H1 (cell line): ENCODE measurements at regions not wholly inside any gene's neighbourhood (a gene's known extent, or its start where the extent isn't known, plus 50 kb on each side); places are given as distances from the start of the nearest gene placed in this dataset.

Source experiments
- FOSL1 ChIP-seq: IDR thresholded peaks from 2 replicates; pipeline ENCODE4 v1.6.1; 2011; ENCODE audit warnings: mild to moderate bottlenecking, low read depth, low read length, moderate library complexity; ENCODE audit not compliant: insufficient read depth
- HDAC6 ChIP-seq: IDR thresholded peaks from one replicate; pipeline ENCODE4 v1.7.1; 2012; ENCODE audit warnings: low read depth, mild to moderate bottlenecking, inconsistent platforms, low read length, moderate library complexity
- POU5F1 ChIP-seq: IDR thresholded peaks from 2 replicates; pipeline ENCODE4 v1.6.1; 2011; ENCODE audit warnings: low read depth, mild to moderate bottlenecking, low read length, moderate library complexity
- TF ChIP-seq, protein P1 (sequence below): fragments of 300-600 bp; sonication (generic); IDR thresholded peaks from 2 replicates; pipeline ENCODE4 v1.7.1; 2012; ENCODE audit warnings: low read length, moderate library complexity, mild to moderate bottlenecking, inconsistent platforms; ENCODE audit not compliant: insufficient replicate concordance

DNA sequence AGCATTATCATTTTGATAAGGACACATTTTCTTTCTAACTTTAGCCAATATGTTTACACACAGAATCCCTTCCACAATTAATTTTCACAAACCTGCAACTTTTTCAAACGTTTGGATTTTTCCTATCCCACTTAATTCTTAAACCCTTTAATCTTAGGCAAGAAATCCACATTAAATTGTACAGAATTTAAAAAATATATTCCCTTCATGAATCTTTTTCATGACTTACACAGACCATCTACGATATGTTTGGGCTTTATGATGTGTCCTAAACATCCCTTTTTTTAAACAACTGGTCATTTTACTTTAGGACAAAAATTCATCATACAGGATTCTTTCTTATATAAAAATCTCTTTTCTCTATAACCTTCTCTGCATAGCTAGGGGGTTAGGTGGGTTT lies 241.5 kb upstream of the CNTNAP4 start (continued):
- TF ChIP-seq FOSL1 (no peak), POU5F1 (no peak), HDAC6 (no peak)
- TF ChIP-seq, protein P1, sequence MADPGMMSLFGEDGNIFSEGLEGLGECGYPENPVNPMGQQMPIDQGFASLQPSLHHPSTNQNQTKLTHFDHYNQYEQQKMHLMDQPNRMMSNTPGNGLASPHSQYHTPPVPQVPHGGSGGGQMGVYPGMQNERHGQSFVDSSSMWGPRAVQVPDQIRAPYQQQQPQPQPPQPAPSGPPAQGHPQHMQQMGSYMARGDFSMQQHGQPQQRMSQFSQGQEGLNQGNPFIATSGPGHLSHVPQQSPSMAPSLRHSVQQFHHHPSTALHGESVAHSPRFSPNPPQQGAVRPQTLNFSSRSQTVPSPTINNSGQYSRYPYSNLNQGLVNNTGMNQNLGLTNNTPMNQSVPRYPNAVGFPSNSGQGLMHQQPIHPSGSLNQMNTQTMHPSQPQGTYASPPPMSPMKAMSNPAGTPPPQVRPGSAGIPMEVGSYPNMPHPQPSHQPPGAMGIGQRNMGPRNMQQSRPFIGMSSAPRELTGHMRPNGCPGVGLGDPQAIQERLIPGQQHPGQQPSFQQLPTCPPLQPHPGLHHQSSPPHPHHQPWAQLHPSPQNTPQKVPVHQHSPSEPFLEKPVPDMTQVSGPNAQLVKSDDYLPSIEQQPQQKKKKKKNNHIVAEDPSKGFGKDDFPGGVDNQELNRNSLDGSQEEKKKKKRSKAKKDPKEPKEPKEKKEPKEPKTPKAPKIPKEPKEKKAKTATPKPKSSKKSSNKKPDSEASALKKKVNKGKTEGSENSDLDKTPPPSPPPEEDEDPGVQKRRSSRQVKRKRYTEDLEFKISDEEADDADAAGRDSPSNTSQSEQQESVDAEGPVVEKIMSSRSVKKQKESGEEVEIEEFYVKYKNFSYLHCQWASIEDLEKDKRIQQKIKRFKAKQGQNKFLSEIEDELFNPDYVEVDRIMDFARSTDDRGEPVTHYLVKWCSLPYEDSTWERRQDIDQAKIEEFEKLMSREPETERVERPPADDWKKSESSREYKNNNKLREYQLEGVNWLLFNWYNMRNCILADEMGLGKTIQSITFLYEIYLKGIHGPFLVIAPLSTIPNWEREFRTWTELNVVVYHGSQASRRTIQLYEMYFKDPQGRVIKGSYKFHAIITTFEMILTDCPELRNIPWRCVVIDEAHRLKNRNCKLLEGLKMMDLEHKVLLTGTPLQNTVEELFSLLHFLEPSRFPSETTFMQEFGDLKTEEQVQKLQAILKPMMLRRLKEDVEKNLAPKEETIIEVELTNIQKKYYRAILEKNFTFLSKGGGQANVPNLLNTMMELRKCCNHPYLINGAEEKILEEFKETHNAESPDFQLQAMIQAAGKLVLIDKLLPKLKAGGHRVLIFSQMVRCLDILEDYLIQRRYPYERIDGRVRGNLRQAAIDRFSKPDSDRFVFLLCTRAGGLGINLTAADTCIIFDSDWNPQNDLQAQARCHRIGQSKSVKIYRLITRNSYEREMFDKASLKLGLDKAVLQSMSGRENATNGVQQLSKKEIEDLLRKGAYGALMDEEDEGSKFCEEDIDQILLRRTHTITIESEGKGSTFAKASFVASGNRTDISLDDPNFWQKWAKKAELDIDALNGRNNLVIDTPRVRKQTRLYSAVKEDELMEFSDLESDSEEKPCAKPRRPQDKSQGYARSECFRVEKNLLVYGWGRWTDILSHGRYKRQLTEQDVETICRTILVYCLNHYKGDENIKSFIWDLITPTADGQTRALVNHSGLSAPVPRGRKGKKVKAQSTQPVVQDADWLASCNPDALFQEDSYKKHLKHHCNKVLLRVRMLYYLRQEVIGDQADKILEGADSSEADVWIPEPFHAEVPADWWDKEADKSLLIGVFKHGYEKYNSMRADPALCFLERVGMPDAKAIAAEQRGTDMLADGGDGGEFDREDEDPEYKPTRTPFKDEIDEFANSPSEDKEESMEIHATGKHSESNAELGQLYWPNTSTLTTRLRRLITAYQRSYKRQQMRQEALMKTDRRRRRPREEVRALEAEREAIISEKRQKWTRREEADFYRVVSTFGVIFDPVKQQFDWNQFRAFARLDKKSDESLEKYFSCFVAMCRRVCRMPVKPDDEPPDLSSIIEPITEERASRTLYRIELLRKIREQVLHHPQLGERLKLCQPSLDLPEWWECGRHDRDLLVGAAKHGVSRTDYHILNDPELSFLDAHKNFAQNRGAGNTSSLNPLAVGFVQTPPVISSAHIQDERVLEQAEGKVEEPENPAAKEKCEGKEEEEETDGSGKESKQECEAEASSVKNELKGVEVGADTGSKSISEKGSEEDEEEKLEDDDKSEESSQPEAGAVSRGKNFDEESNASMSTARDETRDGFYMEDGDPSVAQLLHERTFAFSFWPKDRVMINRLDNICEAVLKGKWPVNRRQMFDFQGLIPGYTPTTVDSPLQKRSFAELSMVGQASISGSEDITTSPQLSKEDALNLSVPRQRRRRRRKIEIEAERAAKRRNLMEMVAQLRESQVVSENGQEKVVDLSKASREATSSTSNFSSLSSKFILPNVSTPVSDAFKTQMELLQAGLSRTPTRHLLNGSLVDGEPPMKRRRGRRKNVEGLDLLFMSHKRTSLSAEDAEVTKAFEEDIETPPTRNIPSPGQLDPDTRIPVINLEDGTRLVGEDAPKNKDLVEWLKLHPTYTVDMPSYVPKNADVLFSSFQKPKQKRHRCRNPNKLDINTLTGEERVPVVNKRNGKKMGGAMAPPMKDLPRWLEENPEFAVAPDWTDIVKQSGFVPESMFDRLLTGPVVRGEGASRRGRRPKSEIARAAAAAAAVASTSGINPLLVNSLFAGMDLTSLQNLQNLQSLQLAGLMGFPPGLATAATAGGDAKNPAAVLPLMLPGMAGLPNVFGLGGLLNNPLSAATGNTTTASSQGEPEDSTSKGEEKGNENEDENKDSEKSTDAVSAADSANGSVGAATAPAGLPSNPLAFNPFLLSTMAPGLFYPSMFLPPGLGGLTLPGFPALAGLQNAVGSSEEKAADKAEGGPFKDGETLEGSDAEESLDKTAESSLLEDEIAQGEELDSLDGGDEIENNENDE, result no peak
- TF ChIP-seq, all 59 proteins: peak for 0
